ENCODE measurements at regions not wholly inside any gene's neighbourhood (a gene's known extent, or its start where the extent isn't known, plus 50 kb on each side); places are given as distances from the start of the nearest gene placed in this dataset.

GRCh38 chr17:6243186-6243585 is 173.0 kb downstream of the WSCD1 start:
- Histone ChIP-seq H3K36me3 (no peaks in the 10 kb centered on the region), H3K9me3 (no peaks in the 10 kb centered on the region), H3K4me3 (no peak overlapping the region), H3K27ac (no peak overlapping the region), H3K4me1 (no peaks in the 10 kb centered on the region), H3K27me3 (peaks cover 0 to 34% (median 9%) of the 10 kb centered on the region in 7 donors)
- DNase-seq (no peak), ATAC-seq (no peak)
- intact Hi-C loops (cut with DNase I) = loop anchor here in 1 of 10 donors (10.0 kb wide), 1 partner anchor 58 kb away; no protein-coding TSS in a partner anchor
- no peak for TF ChIP-seq CTCF (IDR thresholded peaks at IDR 0.05)

- H3K9me3 ChIP-seq = no peaks in the 10 kb centered on the region
- DNase-seq (no peak), ATAC-seq (no peak)
- 64 to 65% methylated on average over 4 of the region's 4 CpGs for WGBS, 2 donors
- no peaks in the 10 kb centered on the region for H3K4me1 ChIP-seq
- no peak for TF ChIP-seq CTCF (IDR thresholded peaks at IDR 0.05)
- intact Hi-C loops (cut with DNase I) = loop anchor here in 1 of 10 donors (10.0 kb wide), 1 partner anchor 57 kb away; no protein-coding TSS in a partner anchor
- H3K36me3 ChIP-seq = no peaks in the 10 kb centered on the region
- no peak overlapping the region for H3K27ac ChIP-seq
- H3K27me3 ChIP-seq = peaks cover 0 to 40% (median 9%) of the 10 kb centered on the region in 7 donors
- no peak overlapping the region for H3K4me3 ChIP-seq
These were observed 171.8 kb downstream of the WSCD1 start for GRCh38 chr17:6241996-6242395.

- Histone ChIP-seq H3K4me3 (no peak overlapping the region), H3K36me3 (no peaks in the 10 kb centered on the region), H3K4me1 (no peaks in the 10 kb centered on the region), H3K27me3 (peaks cover 0 to 40% (median 9%) of the 10 kb centered on the region in 7 donors), H3K9me3 (no peaks in the 10 kb centered on the region), H3K27ac (no peak overlapping the region)
- DNase-seq (no peak), ATAC-seq (no peak)
- no peak for TF ChIP-seq CTCF (IDR thresholded peaks at IDR 0.05)
- intact Hi-C loops (cut with DNase I) = loop anchor here in 1 of 10 donors (10.0 kb wide), 1 partner anchor 57 kb away; no protein-coding TSS in a partner anchor
- WGBS, 2 donors = 62 to 63% methylated on average over 6 of the region's 6 CpGs
These were observed 171.2 kb downstream of the WSCD1 start for GRCh38 chr17:6241381-6241780.

- no peak overlapping the region for H3K27ac ChIP-seq
- ATAC-seq (no peak), DNase-seq (no peak)
- H3K9me3 ChIP-seq = no peaks in the 10 kb centered on the region
- no peak overlapping the region for H3K4me3 ChIP-seq
- WGBS, 2 donors = 76 to 79% methylated on average over 10 of the region's 10 CpGs
- intact Hi-C loops (cut with DNase I) = loop anchor here in 1 of 10 donors (10.0 kb wide), 1 partner anchor 56 kb away; no protein-coding TSS in a partner anchor
- no peak for TF ChIP-seq CTCF (IDR thresholded peaks at IDR 0.05)
- no peaks in the 10 kb centered on the region for H3K36me3 ChIP-seq
- H3K27me3 ChIP-seq = peaks cover 0 to 40% (median 9%) of the 10 kb centered on the region in 7 donors
- H3K4me1 ChIP-seq = no peaks in the 10 kb centered on the region
These were observed 170.4 kb downstream of the WSCD1 start for GRCh38 chr17:6240601-6241000.

Data from heart right ventricle (tissue), 16 donors.